Tibial artery (tissue), 4 donors: ENCODE measurements at regions not wholly inside any gene's neighbourhood (a gene's known extent, or its start where the extent isn't known, plus 50 kb on each side); places are given as distances from the start of the nearest gene placed in this dataset.

Experiments
- DNase-seq, 2 donors: peaks; one replicate each; pipeline ENCODE4 v3.0.0-alpha.2; 2019
- H3K27ac ChIP-seq, 2 donors: fragments of 200-600 bp; sonication (generic) in 1 of 2; 1 replicate in 1 of 2; 2 replicates in 1 of 2; pipeline ENCODE4 v1.5.1; 2018 to 2019; ENCODE audit warnings: mild to moderate bottlenecking in 1 of 2
- H3K27me3 ChIP-seq, 2 donors: fragments of 200-600 bp; sonication (generic) in 1 of 2; one replicate each; pipeline versions ENCODE4 v1.5.1 to v1.6.0; 2016 to 2019
- H3K36me3 ChIP-seq, 3 donors: fragments of 200-600 bp; sonication (generic) in 2 of 3; one replicate each; pipeline ENCODE4 v1.5.1; 2016 to 2019; ENCODE audit warnings: mild to moderate bottlenecking in 2 of 3
- H3K4me1 ChIP-seq, 4 donors: fragments of 200-600 bp; sonication (generic) in 2 of 4; 1 replicate in 3 of 4; 2 replicates in 1 of 4; pipeline ENCODE4 v1.5.1; 2016 to 2019
- H3K4me3 ChIP-seq, 2 donors: fragments of 200-600 bp; sonication (generic) in 1 of 2; 1 replicate in 1 of 2; 2 replicates in 1 of 2; pipeline ENCODE4 v1.5.1; 2018 to 2019; ENCODE audit warnings: mild to moderate bottlenecking in 2 of 2
- H3K9me3 ChIP-seq, 3 donors: fragments of 200-600 bp; sonication (generic) in 1 of 3; one replicate each; pipeline ENCODE4 v1.5.1; 2016 to 2019
- CTCF ChIP-seq, 2 experiments: fragments of 200-600 bp in 1 of 2; fragments of 450-650 bp in 1 of 2; IDR thresholded peaks; one replicate each; pipeline ENCODE4 v1.5.1; 2017 to 2019; ENCODE audit warnings: antibody characterized with exemption in 2 of 2, mild to moderate bottlenecking in 1 of 2, moderate library complexity in 1 of 2
- intact Hi-C: fragments of 100-400 bp; cut with DNase I; formaldehyde crosslinking; loops from one replicate; pipeline ENCODE4 v1.15.0; 2023; ENCODE audit warnings: low total_unique reads

DNA sequence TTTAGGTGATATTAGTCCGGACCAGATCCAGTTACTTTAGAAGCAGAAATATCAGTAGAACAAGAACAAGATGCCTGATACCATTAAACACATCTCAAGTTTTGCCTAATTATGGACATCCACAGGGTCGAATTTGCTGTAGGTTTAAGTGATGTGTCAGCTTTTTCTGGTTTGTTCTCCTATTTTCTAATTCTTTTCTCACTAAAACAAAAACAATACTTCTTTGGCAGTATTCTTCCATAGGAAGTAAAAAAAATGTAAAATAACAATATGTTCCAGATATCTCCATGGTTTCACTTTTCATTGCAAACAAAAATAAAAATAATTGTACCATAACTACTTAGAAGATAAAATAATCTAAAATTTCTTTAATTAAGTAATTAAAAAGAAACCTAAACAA is 265.7 kb downstream of the SHOX2 start:
- H3K9me3 ChIP-seq: no peaks in the 10 kb centered on the region
- H3K27me3 ChIP-seq: no peaks in the 10 kb centered on the region
- no peaks in the 10 kb centered on the region for H3K36me3 ChIP-seq
- DNase-seq: no peak
- H3K4me1 ChIP-seq: peaks cover 0 to 16% (median 0%) of the 10 kb centered on the region in 4 donors
- no peak for TF ChIP-seq CTCF (IDR thresholded peaks at IDR 0.05)
- no peak overlapping the region for H3K4me3 ChIP-seq
- intact Hi-C loops: no loop called here
- no peak overlapping the region for H3K27ac ChIP-seq

DNA sequence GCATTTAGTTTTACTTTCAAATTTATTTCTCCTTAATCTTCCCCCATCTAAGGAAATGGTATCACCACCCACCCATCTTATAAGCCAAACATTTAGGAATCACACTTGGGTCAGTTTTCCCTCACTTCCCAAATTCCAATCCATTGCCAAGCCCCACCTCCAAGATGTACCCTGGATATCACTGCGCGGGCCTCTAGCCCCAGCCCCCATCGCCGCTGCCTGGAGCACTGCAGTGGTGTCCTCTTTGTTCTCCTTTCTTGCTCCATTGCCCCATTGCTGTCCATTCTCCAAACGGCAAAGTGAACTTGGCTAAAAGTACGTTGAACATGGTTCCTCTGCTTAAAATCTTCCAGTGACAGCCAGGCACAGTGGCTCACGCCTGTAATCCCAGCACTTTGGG is 267.8 kb downstream of the SHOX2 start:
- Histone ChIP-seq H3K27me3 (no peaks in the 10 kb centered on the region), H3K36me3 (no peaks in the 10 kb centered on the region), H3K9me3 (no peaks in the 10 kb centered on the region), H3K4me1 (peaks cover 0 to 16% (median 0%) of the 10 kb centered on the region in 4 donors), H3K27ac (no peak overlapping the region), H3K4me3 (no peak overlapping the region)
- intact Hi-C loops: no loop called here
- no peak for TF ChIP-seq CTCF (IDR thresholded peaks at IDR 0.05)
- no peak for DNase-seq

GRCh38 chr3:157837336-157837735 is 268.9 kb downstream of the SHOX2 start:
- no peaks in the 10 kb centered on the region for H3K9me3 ChIP-seq
- H3K4me3 ChIP-seq: no peak overlapping the region
- TF ChIP-seq CTCF (IDR thresholded peaks at IDR 0.05): no peak
- H3K27me3 ChIP-seq: no peaks in the 10 kb centered on the region
- intact Hi-C loops: no loop called here
- H3K36me3 ChIP-seq: no peaks in the 10 kb centered on the region
- peaks cover 0 to 16% (median 0%) of the 10 kb centered on the region in 4 donors for H3K4me1 ChIP-seq
- H3K27ac ChIP-seq: no peak overlapping the region
- no peak for DNase-seq

DNA sequence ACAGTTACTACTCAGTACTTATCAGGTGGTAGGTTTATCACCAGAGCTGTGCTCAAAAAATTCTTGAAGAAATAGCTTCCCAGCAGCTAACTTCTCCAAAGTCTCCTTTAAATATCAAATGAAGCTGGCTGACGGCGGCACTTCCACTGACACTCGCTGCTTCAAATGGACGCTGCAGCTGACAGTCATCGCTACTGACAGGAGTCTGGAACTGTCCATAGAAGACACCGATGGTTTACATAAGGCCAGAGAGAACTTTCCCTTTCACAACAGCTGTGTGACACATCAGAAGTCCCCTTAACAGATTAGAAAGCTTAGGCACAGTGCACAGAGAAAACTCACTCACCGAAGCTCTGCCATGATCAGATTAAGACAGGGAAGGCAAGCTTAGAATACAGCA is 270.2 kb downstream of the SHOX2 start:
- no peak overlapping the region for H3K27ac ChIP-seq
- intact Hi-C loops: no loop called here
- H3K4me1 ChIP-seq: peaks cover 0 to 16% (median 0%) of the 10 kb centered on the region in 4 donors
- H3K4me3 ChIP-seq: no peak overlapping the region
- no peaks in the 10 kb centered on the region for H3K36me3 ChIP-seq
- DNase-seq: no peak
- H3K27me3 ChIP-seq: no peaks in the 10 kb centered on the region
- no peak for TF ChIP-seq CTCF (IDR thresholded peaks at IDR 0.05)
- no peaks in the 10 kb centered on the region for H3K9me3 ChIP-seq

- no peak for DNase-seq
- intact Hi-C loops: no loop called here
- no peak overlapping the region for H3K27ac ChIP-seq
Observed at GRCh38 chr3:157832588-157832987, 273.6 kb downstream of the SHOX2 start.

More at GRCh38 chr3:157832588-157832987, 273.6 kb downstream of the SHOX2 start:
- no peak for TF ChIP-seq CTCF (IDR thresholded peaks at IDR 0.05)
- H3K36me3 ChIP-seq: no peaks in the 10 kb centered on the region
- H3K27me3 ChIP-seq: no peaks in the 10 kb centered on the region
- H3K4me1 ChIP-seq: peaks cover 0 to 12% (median 0%) of the 10 kb centered on the region in 4 donors
- H3K9me3 ChIP-seq: peaks cover 0 to 22% (median 14%) of the 10 kb centered on the region in 3 donors
- H3K4me3 ChIP-seq: no peak overlapping the region
